ENCODE measurements at regions not wholly inside any gene's neighbourhood (a gene's known extent, or its start where the extent isn't known, plus 50 kb on each side); places are given as distances from the start of the nearest gene placed in this dataset.

DNA sequence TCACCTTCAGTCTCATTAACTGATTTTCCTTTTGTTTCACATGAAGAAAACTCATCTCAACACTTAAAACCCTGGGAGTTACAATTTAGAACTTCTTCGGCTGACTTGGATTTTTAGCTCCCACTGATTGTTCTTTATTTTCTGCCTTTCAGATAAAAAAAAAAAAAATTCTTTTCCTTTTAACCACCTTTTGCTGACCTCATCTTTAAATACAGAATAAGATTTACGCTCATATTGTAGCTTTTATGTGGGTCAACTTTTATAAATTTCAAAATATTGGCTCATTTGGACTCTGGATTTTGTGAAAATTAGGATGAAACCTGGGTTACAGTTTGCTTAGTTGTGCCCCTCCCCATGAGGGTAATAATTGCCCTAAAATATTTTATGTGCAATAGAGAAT lies 659.3 kb downstream of the ZNF674 start:
- Histone ChIP-seq H3K9me3 (ENCODE audit: control insufficient read depth, low read length) (no peaks in the 10 kb centered on the region), H3K36me3 (ENCODE audit: control insufficient read depth, insufficient read depth, low read length) (no peaks in the 10 kb centered on the region), H3K27ac (ENCODE audit: insufficient read depth, low read depth, low read length, poor library complexity, severe bottlenecking) (no peak overlapping the region), H3K4me1 (ENCODE audit: control insufficient read depth, insufficient read depth, low read length) (no peaks in the 10 kb centered on the region), H3K27me3 (ENCODE audit: control insufficient read depth, insufficient read depth, low read length, poor library complexity, severe bottlenecking) (no peaks in the 10 kb centered on the region), H3K4me3 (ENCODE audit: insufficient read depth, low read depth, low read length) (no peak overlapping the region)
- 92 to 100% methylated on average over 1 to 2 of the region's 2 CpGs for WGBS, 2 experiments

DNA sequence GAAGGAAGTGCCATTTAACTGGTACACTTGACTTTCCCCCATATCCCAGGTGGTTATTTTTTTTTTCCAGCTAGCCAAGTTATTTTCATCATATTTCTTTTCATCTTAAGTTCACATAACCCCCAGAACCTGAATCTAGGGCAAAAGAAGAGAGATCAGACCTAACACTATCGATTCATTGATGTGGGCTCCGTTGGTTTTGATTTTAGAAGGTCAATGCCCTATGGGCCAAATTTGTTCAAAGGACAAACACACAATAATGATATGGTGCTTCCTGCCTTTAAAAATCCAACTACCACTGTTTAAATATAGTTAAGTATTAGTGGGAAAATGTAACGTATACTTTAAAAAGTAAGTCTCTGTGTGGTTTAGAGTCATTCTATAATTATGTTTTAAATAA lies 665.7 kb downstream of the ZNF674 start:
- 100% methylated on average over 1 to 2 of the region's 3 CpGs for WGBS, 2 experiments
- Histone ChIP-seq H3K27me3 (ENCODE audit: control insufficient read depth, insufficient read depth, low read length, poor library complexity, severe bottlenecking) (no peaks in the 10 kb centered on the region), H3K27ac (ENCODE audit: insufficient read depth, low read depth, low read length, poor library complexity, severe bottlenecking) (no peak overlapping the region), H3K36me3 (ENCODE audit: control insufficient read depth, insufficient read depth, low read length) (no peaks in the 10 kb centered on the region), H3K4me3 (ENCODE audit: insufficient read depth, low read depth, low read length) (no peak overlapping the region), H3K9me3 (ENCODE audit: control insufficient read depth, low read length) (no peaks in the 10 kb centered on the region), H3K4me1 (ENCODE audit: control insufficient read depth, insufficient read depth, low read length) (no peaks in the 10 kb centered on the region)

DNA sequence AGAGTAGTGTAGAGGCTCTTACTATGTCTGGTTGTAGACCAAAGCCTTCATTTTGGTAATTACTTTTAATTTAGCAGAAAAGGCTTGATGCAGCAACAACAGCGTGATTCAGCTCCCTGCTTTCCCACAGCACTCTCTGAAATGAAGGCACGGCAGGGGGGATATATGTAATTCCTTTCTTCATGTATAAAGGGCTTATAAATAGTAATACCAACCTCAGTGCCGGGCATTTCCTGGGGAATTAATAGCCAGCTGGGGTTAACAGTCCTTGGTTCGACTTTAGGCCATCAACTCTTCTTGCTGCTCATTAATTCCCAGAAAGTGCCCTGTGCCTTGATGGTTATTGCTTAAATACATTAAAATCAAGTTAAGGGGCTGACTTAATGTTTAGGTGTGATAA lies 669.0 kb downstream of the ZNF674 start:
- WGBS, 2 experiments, result 85 to 93% methylated on average over 2 to 3 of the region's 4 CpGs
- H3K9me3 ChIP-seq (ENCODE audit: control insufficient read depth, low read length), result no peaks in the 10 kb centered on the region
- H3K36me3 ChIP-seq (ENCODE audit: control insufficient read depth, insufficient read depth, low read length), result no peaks in the 10 kb centered on the region
- H3K4me1 ChIP-seq (ENCODE audit: control insufficient read depth, insufficient read depth, low read length), result no peaks in the 10 kb centered on the region
- H3K4me3 ChIP-seq (ENCODE audit: insufficient read depth, low read depth, low read length), result no peak overlapping the region
- H3K27ac ChIP-seq (ENCODE audit: insufficient read depth, low read depth, low read length, poor library complexity, severe bottlenecking), result no peak overlapping the region
- no peaks in the 10 kb centered on the region for H3K27me3 ChIP-seq (ENCODE audit: control insufficient read depth, insufficient read depth, low read length, poor library complexity, severe bottlenecking)

DNA sequence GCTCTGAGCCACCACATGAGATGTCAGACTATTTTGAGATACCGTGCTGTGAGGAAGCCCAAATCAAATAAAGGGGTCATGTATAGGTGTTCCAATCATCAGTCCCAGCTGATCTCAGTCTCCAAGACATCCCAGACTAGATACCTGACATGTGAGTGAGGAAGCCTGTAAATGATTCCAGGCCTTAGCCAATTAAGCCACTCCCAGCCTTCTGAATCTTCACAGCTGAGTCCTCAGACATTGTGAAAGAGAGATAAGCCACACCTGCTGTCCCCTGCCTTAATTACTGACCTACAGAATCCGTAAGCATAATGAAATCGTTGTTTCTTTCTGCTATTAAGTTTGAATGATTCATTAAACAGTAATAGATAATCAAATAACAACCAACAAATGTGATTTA lies 671.4 kb downstream of the ZNF674 start:
- no peaks in the 10 kb centered on the region for H3K9me3 ChIP-seq (ENCODE audit: control insufficient read depth, low read length)
- no peaks in the 10 kb centered on the region for H3K36me3 ChIP-seq (ENCODE audit: control insufficient read depth, insufficient read depth, low read length)
- no peak overlapping the region for H3K4me3 ChIP-seq (ENCODE audit: insufficient read depth, low read depth, low read length)
- no peaks in the 10 kb centered on the region for H3K27me3 ChIP-seq (ENCODE audit: control insufficient read depth, insufficient read depth, low read length, poor library complexity, severe bottlenecking)
- 89 to 100% methylated on average over 1 of the region's 3 CpGs for WGBS, 2 experiments
- no peak overlapping the region for H3K27ac ChIP-seq (ENCODE audit: insufficient read depth, low read depth, low read length, poor library complexity, severe bottlenecking)
- H3K4me1 ChIP-seq (ENCODE audit: control insufficient read depth, insufficient read depth, low read length), result no peaks in the 10 kb centered on the region

DNA sequence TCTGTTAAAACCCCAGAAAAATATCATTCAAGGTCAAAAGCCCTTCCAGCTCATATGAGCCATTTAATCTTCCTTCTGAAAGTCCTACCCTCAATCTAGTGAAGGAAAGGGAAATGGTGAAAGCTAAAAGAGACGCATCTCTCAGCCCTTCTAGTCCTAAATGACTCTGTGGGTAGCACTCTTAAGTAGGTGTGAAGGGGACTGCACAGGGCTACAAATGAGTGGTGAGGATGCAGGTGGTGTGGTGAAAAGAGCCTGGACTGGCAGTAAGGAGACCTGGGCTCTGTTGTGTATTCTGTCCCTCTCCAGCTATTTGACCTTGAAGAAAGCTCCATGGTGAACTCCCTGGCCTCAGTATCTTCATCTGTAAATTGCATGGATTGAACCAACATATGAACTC lies 671.8 kb upstream of the DIPK2B start:
- Histone ChIP-seq H3K4me3 (ENCODE audit: insufficient read depth, low read depth, low read length) (no peak overlapping the region), H3K4me1 (ENCODE audit: control insufficient read depth, insufficient read depth, low read length) (no peaks in the 10 kb centered on the region), H3K9me3 (ENCODE audit: control insufficient read depth, low read length) (no peaks in the 10 kb centered on the region), H3K36me3 (ENCODE audit: control insufficient read depth, insufficient read depth, low read length) (no peaks in the 10 kb centered on the region), H3K27me3 (ENCODE audit: control insufficient read depth, insufficient read depth, low read length, poor library complexity, severe bottlenecking) (no peaks in the 10 kb centered on the region), H3K27ac (ENCODE audit: insufficient read depth, low read depth, low read length, poor library complexity, severe bottlenecking) (no peak overlapping the region)
- 100% methylated on average over 1 of the region's 1 CpG; no CpG with 5 or more reads in 1 of the 2 experiments for WGBS, 2 experiments

DNA sequence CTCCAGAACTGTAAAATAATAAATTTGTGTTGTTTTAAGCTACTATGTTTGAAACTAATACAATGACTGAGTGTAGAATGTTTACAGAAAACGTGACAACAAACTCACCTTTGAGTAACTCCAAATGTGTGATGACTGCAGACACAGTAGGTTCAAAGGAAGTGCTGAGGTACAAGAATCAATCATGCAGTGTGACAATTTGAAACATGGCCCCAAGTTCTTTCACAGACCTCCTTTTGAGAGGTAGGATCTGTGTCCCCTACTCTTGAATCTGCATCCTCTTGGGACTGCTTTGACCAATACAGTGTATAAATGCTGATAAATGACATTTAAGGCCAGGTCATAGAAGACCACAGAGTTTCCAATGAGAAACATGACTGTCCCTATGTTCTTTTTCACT lies 667.7 kb upstream of the DIPK2B start:
- Histone ChIP-seq H3K4me3 (ENCODE audit: insufficient read depth, low read depth, low read length) (no peak overlapping the region), H3K4me1 (ENCODE audit: control insufficient read depth, insufficient read depth, low read length) (no peaks in the 10 kb centered on the region), H3K36me3 (ENCODE audit: control insufficient read depth, insufficient read depth, low read length) (no peaks in the 10 kb centered on the region), H3K27ac (ENCODE audit: insufficient read depth, low read depth, low read length, poor library complexity, severe bottlenecking) (no peak overlapping the region), H3K9me3 (ENCODE audit: control insufficient read depth, low read length) (no peaks in the 10 kb centered on the region), H3K27me3 (ENCODE audit: control insufficient read depth, insufficient read depth, low read length, poor library complexity, severe bottlenecking) (no peaks in the 10 kb centered on the region)
- 86 to 100% methylated on average over 1 of the region's 1 CpG for WGBS, 2 experiments

DNA sequence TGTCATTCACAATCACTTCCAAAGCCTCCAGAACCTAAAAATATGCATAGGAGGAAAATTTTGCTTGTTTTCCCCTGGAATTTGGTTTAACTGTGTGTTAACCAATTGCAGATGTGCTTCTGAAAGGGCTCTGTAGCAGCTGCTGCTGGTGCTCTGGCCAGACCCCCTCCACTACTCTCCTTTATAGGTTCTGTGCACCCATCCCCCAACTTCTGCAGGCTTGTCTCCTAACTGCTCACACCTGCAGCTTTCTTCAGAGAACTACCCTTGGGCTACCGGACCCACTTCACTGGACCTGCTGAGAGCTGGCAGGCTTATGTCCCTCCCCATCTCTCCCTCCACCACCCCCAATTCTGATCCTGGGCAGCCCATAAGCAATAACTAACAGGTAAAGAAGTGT lies 662.1 kb upstream of the DIPK2B start:
- Histone ChIP-seq H3K27ac (ENCODE audit: insufficient read depth, low read depth, low read length, poor library complexity, severe bottlenecking) (no peak overlapping the region), H3K27me3 (ENCODE audit: control insufficient read depth, insufficient read depth, low read length, poor library complexity, severe bottlenecking) (no peaks in the 10 kb centered on the region), H3K9me3 (ENCODE audit: control insufficient read depth, low read length) (no peaks in the 10 kb centered on the region), H3K36me3 (ENCODE audit: control insufficient read depth, insufficient read depth, low read length) (no peaks in the 10 kb centered on the region), H3K4me3 (ENCODE audit: insufficient read depth, low read depth, low read length) (no peak overlapping the region), H3K4me1 (ENCODE audit: control insufficient read depth, insufficient read depth, low read length) (no peaks in the 10 kb centered on the region)
- 7 to 29% methylated on average over 1 of the region's 1 CpG for WGBS, 2 experiments

DNA sequence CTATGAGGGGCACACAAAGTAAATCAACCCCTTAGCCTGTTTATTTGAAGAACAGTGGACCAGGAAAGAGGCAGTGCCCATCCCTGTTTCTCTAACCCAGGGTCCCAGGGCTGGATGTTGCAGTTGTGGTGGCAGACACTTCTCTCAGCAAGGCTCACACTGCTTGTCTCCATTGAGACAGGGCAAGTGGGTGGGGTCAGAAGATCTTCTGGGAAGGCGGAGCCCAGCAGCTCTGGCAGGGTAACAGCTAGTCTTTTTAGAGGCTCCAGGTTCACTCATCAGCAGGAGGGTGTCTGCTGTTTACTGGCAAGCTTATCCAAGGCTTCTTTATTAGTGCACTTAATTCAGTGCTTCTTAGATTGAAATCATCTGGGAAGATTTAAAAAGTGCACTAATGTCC lies 659.8 kb upstream of the DIPK2B start:
- H3K4me3 ChIP-seq (ENCODE audit: insufficient read depth, low read depth, low read length), result no peak overlapping the region
- WGBS, 2 experiments, result 81 to 100% methylated on average over 1 of the region's 1 CpG
- no peaks in the 10 kb centered on the region for H3K27me3 ChIP-seq (ENCODE audit: control insufficient read depth, insufficient read depth, low read length, poor library complexity, severe bottlenecking)
- no peaks in the 10 kb centered on the region for H3K9me3 ChIP-seq (ENCODE audit: control insufficient read depth, low read length)
- H3K27ac ChIP-seq (ENCODE audit: insufficient read depth, low read depth, low read length, poor library complexity, severe bottlenecking), result no peak overlapping the region
- H3K4me1 ChIP-seq (ENCODE audit: control insufficient read depth, insufficient read depth, low read length), result no peaks in the 10 kb centered on the region
- no peaks in the 10 kb centered on the region for H3K36me3 ChIP-seq (ENCODE audit: control insufficient read depth, insufficient read depth, low read length)

DNA sequence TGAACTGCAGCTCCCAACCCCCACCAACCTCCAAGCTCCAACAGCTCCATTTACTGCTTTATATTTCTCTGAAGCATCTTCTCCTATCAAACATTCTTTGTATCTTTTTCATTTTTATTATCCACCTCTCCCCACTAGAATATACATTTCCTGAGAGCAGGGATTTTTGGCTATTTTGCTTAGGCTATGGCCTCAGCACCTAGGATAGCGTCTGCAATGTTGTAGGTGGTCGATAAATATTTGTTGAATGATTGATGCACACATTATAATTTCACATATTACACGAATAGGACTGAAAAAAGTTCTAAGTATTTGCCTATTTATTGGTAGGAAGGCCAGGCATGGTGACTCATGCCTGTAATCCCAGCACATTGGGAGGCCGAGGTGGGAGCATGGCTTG lies 658.7 kb upstream of the DIPK2B start:
- H3K4me1 ChIP-seq (ENCODE audit: control insufficient read depth, insufficient read depth, low read length), result no peaks in the 10 kb centered on the region
- H3K27ac ChIP-seq (ENCODE audit: insufficient read depth, low read depth, low read length, poor library complexity, severe bottlenecking), result no peak overlapping the region
- H3K36me3 ChIP-seq (ENCODE audit: control insufficient read depth, insufficient read depth, low read length), result no peaks in the 10 kb centered on the region
- no peak overlapping the region for H3K4me3 ChIP-seq (ENCODE audit: insufficient read depth, low read depth, low read length)
- no peaks in the 10 kb centered on the region for H3K27me3 ChIP-seq (ENCODE audit: control insufficient read depth, insufficient read depth, low read length, poor library complexity, severe bottlenecking)
- 97 to 100% methylated on average over 1 to 2 of the region's 4 CpGs for WGBS, 2 experiments
- no peaks in the 10 kb centered on the region for H3K9me3 ChIP-seq (ENCODE audit: control insufficient read depth, low read length)

DNA sequence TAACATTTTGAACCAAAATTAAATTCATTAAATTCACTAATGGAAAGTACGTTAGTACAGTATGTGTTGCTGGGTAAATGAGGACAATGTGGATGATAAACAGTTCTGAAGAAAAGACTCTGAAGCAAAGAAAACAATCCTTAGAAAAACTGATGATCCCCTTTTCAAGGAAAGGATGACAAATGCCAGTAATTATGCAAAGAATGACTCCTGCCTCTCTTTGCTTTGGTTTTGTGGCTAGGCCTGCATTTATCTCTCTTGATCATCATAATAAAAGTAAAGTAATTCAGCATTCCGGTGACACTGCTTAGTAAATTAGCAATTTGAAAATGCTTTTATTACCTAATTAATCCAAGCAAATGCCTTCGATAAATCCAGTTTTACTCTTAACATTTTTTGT lies 652.2 kb upstream of the DIPK2B start:
- Histone ChIP-seq H3K4me1 (ENCODE audit: control insufficient read depth, insufficient read depth, low read length) (no peaks in the 10 kb centered on the region), H3K4me3 (ENCODE audit: insufficient read depth, low read depth, low read length) (no peak overlapping the region), H3K36me3 (ENCODE audit: control insufficient read depth, insufficient read depth, low read length) (no peaks in the 10 kb centered on the region), H3K27ac (ENCODE audit: insufficient read depth, low read depth, low read length, poor library complexity, severe bottlenecking) (no peak overlapping the region), H3K27me3 (ENCODE audit: control insufficient read depth, insufficient read depth, low read length, poor library complexity, severe bottlenecking) (no peaks in the 10 kb centered on the region), H3K9me3 (ENCODE audit: control insufficient read depth, low read length) (no peaks in the 10 kb centered on the region)
- WGBS, 2 experiments, result 29% methylated on average over 2 of the region's 3 CpGs; no CpG with 5 or more reads in 1 of the 2 experiments

DNA sequence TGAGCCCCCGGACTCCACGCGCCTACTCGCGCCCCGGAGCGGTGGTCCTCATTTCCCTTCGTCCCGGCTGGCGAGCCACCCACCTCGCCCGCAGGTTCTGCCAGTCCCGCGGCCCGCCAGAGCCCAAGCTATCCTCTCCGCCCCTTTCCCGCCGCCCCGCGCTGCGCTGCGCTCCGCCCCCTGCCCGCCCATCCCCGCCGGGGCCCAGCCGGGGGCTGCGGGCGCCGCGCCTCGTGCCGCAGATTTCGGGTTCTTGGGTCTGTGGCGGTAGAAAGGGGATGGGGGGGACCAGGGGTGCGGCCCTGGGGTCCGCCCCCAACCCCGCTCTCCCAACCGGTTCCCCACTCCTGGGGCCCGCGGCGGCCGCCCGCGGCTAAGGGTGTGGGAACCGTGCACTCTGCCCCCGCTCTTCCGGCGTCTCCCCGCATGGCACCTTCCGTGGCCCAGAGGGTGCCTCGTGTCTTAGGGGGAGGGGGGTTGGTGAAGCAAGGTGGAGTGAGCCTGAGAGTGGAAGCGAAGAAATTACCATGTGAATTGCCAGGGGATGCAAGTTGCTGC lies 650.8 kb upstream of the DIPK2B start:
- Histone ChIP-seq H3K4me3 (ENCODE audit: insufficient read depth, low read depth, low read length) (peak overlapping the region; percentile 64), H3K4me1 (ENCODE audit: control insufficient read depth, insufficient read depth, low read length) (no peaks in the 10 kb centered on the region), H3K27me3 (ENCODE audit: control insufficient read depth, insufficient read depth, low read length, poor library complexity, severe bottlenecking) (no peaks in the 10 kb centered on the region), H3K36me3 (ENCODE audit: control insufficient read depth, insufficient read depth, low read length) (no peaks in the 10 kb centered on the region), H3K27ac (ENCODE audit: insufficient read depth, low read depth, low read length, poor library complexity, severe bottlenecking) (peak overlapping the region; percentile 67), H3K9me3 (ENCODE audit: control insufficient read depth, low read length) (no peaks in the 10 kb centered on the region)
- WGBS, 2 experiments, result 0% methylated on average over 39 to 53 of the region's 53 CpGs
